Fibroblast of villous mesenchyme (primary cell): ENCODE measurements at regions not wholly inside any gene's neighbourhood (a gene's known extent, or its start where the extent isn't known, plus 50 kb on each side); places are given as distances from the start of the nearest gene placed in this dataset.

Experiments
- DNase-seq: peaks from one replicate; pipeline ENCODE4 v3.0.0-alpha.2; 2010; ENCODE audit warnings: low read depth
- H3K4me3 ChIP-seq: 2 replicates; pipeline ENCODE4 v1.5.1; 2011; ENCODE audit warnings: low read depth, mild to moderate bottlenecking, low read length
- CTCF ChIP-seq: IDR thresholded peaks from 2 replicates; pipeline ENCODE4 v1.5.1; 2012; ENCODE audit warnings: low read depth, mild to moderate bottlenecking, low read length; ENCODE audit not compliant: insufficient read depth

GRCh38 chr14:96989306-96989705 lies 192.1 kb downstream of the VRK1 start:
- no peak for DNase-seq
- TF ChIP-seq CTCF: no peak
- H3K4me3 ChIP-seq: no peak overlapping the region

DNA sequence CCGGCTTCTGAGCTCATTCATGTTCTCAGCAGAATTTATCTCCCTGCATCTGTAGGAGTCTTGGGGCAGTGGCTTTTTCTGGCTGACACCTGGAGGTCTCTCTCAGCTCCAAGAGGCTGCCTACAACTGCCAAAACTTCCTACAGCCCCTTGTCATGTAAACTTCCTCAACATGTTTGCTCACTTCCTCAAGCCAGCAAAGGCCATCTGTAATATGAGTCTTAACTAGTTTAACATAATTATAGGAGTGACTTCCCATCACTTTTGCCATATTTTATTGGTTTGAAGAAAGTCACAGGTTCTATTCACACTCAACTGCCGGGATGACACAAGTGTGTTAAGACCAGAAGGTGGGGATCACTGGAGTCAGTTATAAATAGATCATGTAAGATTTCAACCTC lies 194.0 kb downstream of the VRK1 start:
- DNase-seq: no peak
- H3K4me3 ChIP-seq: no peak overlapping the region
- TF ChIP-seq CTCF: no peak

DNA sequence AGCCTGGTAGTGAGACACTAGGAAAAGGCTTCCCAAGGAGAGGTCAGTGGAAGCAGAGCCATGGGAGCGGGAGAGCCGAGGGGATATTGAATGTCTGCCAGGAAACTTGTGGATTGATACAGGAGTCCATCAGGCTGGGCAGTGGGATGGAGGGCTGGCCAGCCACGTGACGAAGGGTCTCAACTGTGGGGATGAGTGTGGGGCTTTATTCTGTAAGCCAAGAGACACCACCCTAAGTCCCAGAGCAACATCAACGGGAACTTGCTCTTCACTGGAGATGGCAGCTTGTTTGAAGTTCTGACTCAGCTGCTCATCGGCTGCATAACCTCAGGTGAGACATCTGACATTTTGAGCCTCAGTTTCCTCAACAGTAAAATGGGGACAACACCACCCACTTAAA lies 197.8 kb downstream of the VRK1 start:
- DNase-seq: no peak
- TF ChIP-seq CTCF: no peak
- no peak overlapping the region for H3K4me3 ChIP-seq

GRCh38 chr14:96997269-96997668 lies 200.1 kb downstream of the VRK1 start:
- H3K4me3 ChIP-seq: no peak overlapping the region
- no peak for DNase-seq
- no peak for TF ChIP-seq CTCF

- H3K4me3 ChIP-seq: no peak overlapping the region
- TF ChIP-seq CTCF: no peak
- no peak for DNase-seq
These were observed 200.8 kb downstream of the VRK1 start for GRCh38 chr14:96997996-96998395.

DNA sequence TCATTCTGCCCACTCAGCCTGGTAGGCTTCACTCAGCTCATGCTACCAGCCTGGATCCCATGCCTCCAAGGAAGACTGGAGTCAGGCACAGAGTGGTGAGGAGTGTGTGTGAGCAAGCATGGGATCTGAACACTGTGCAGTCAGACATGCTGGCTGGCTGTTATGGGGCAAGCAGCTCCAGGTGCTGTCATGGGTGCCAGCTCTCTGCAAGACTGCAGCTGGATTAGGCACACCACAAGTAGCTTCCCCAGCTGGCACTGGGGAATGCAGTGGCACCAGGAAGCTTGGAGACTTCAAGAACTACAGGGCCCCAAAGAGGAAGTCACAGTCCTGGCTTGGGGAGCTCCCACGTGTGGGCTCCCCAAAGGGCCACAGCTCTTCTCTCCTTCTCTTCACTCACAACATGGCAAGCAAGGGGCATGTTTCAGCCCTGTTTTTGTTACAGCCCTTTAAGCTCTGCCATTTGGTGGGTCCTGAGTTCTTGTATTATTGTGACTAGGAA lies 202.5 kb downstream of the VRK1 start:
- DNase-seq: no peak
- TF ChIP-seq CTCF: no peak
- no peak overlapping the region for H3K4me3 ChIP-seq

- no peak for TF ChIP-seq CTCF
- no peak overlapping the region for H3K4me3 ChIP-seq
- no peak for DNase-seq
These were observed 205.3 kb downstream of the VRK1 start for GRCh38 chr14:97002454-97002853.
